ENCODE measurements at regions not wholly inside any gene's neighbourhood (a gene's known extent, or its start where the extent isn't known, plus 50 kb on each side); places are given as distances from the start of the nearest gene placed in this dataset.

DNA sequence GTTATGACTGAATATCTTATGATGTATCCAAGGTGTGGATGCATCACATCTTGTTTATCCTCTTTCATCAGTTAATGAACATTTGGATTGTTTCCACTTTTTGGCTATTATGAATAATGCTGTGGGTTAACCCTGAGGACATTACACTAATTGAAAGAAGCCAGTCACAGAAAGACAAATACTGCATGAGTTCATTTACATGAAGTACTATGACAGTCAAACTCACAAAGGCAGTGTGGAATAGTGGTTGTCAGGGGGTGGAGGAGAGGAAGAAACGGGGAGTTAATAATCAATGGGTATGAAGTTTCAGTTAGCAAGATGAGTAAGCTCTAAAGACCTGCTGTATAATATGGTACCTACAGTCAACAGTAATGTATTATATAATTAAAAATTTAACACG is 409.4 kb upstream of the CTNND2 start:
- H3K9me3 ChIP-seq (ENCODE audit: insufficient read depth in 2 of 2, low read depth in 1 of 2, low read length in 1 of 2): no peaks in the 10 kb centered on the region
- POLR2A ChIA-PET (ENCODE audit: partially characterized antibody): no interaction called here
- CTCF ChIA-PET (ENCODE audit: partially characterized antibody): no interaction called here

More for the DNA sequence above, 409.4 kb upstream of the CTNND2 start:
- TF ChIP-seq NRF1 (IDR thresholded peaks at IDR 0.05; ENCODE audit: low read depth, low read length) (no peak), TAF1 (IDR thresholded peaks at IDR 0.05; ENCODE audit: low read depth, low read length) (no peak), CHD2 (IDR thresholded peaks at IDR 0.05; ENCODE audit: low read length) (no peak), SIN3A (conservative IDR thresholded peaks at IDR 0.05 in 1 of 2, IDR thresholded peaks at IDR 0.05 in 1 of 2; ENCODE audit: low read depth in 1 of 2, low read length in 2 of 2) (no peak)
- no peak overlapping the region for H2BK12ac ChIP-seq (ENCODE audit: low read depth, low read length)
- no peak overlapping the region for H2BK120ac ChIP-seq (replicated peaks; ENCODE audit: low read depth, low read length)
- H3K23ac ChIP-seq (ENCODE audit: insufficient read length): no peak overlapping the region
- H3K18ac ChIP-seq (ENCODE audit: extremely low read depth, low read length): no peak overlapping the region
- H3K27me3 ChIP-seq (replicated peaks in 1 of 4; ENCODE audit: control insufficient read depth in 3 of 4, extremely low read depth in 1 of 4, insufficient read depth in 3 of 4, low read length in 3 of 4): no peaks in the 10 kb centered on the region
- H4K91ac ChIP-seq (replicated peaks; ENCODE audit: insufficient read length, low read length): no peak overlapping the region
- no peaks in the 10 kb centered on the region for H3K79me1 ChIP-seq (ENCODE audit: low read depth, low read length)
- H3K4me3 ChIP-seq (ENCODE audit: extremely low read depth in 1 of 4, insufficient read depth in 2 of 4, low read depth in 3 of 4, low read length in 4 of 4): no peak overlapping the region
- H3K56ac ChIP-seq (replicated peaks; ENCODE audit: insufficient read length, low read depth, low read length): no peak overlapping the region
- no peaks in the 10 kb centered on the region for H3K79me2 ChIP-seq (ENCODE audit: control insufficient read depth in 1 of 2, insufficient read depth in 2 of 2, low read length in 2 of 2)
- no peak for FAIRE-seq
- no peak overlapping the region for H2AK5ac ChIP-seq (ENCODE audit: low read depth, low read length)
- H2BK5ac ChIP-seq (ENCODE audit: low read depth, low read length): no peak overlapping the region
- H4K5ac ChIP-seq (ENCODE audit: insufficient read length, low read depth, low read length): no peak overlapping the region
- H3K9ac ChIP-seq (replicated peaks in 1 of 4; ENCODE audit: extremely low read depth in 1 of 4, low read depth in 3 of 4, low read length in 3 of 4): no peak overlapping the region
- WGBS, 2 experiments (ENCODE audit: extremely low coverage in 1 of 2, insufficient coverage in 1 of 2, insufficient read length in 1 of 2, insufficient replicate concordance in 2 of 2, low coverage in 1 of 2, low lambda C conversion rate in 2 of 2, missing lambda C conversion rate in 1 of 2): 75% methylated on average over 2 of the region's 2 CpGs; no CpG with 5 or more reads in 1 of the 2 experiments
- no peak overlapping the region for H3K27ac ChIP-seq (ENCODE audit: low read depth, low read length)
- no peaks in the 10 kb centered on the region for H4K20me1 ChIP-seq (replicated peaks in 1 of 2; ENCODE audit: control insufficient read depth in 1 of 2, insufficient read depth in 2 of 2, low read length in 2 of 2)
- no peak for DNase-seq (ENCODE audit: low read depth in 1 of 2, low spot score in 2 of 2)
- no peak overlapping the region for H2AFZ ChIP-seq (ENCODE audit: low read length)
- H3K23me2 ChIP-seq (ENCODE audit: low read depth, low read length): no peaks in the 10 kb centered on the region
- no peaks in the 10 kb centered on the region for H3K36me3 ChIP-seq (ENCODE audit: control insufficient read depth in 2 of 4, insufficient read depth in 4 of 4, low read length in 3 of 4)
- no peak overlapping the region for H2BK20ac ChIP-seq (ENCODE audit: low read length)
- no peak overlapping the region for H4K8ac ChIP-seq (ENCODE audit: extremely low read depth, insufficient read depth, low read length)
- H3K14ac ChIP-seq (ENCODE audit: insufficient read length): no peak overlapping the region
- no peak overlapping the region for H3K4ac ChIP-seq (replicated peaks; ENCODE audit: insufficient read length, low read depth, low read length)
- H3K4me2 ChIP-seq (ENCODE audit: insufficient read depth in 1 of 2, low read depth in 2 of 2, low read length in 2 of 2): no peak overlapping the region
- H3K4me1 ChIP-seq (replicated peaks in 1 of 4; ENCODE audit: control insufficient read depth in 3 of 4, insufficient read depth in 4 of 4, low read length in 3 of 4): peaks cover 0 to 4% (median 0%) of the 10 kb centered on the region in 4 experiments; a peak in 1 of 7 replicates
- no peak overlapping the region for H2BK15ac ChIP-seq (ENCODE audit: low read length)

Data from H1 (cell line).